ENCODE measurements at regions not wholly inside any gene's neighbourhood (a gene's known extent, or its start where the extent isn't known, plus 50 kb on each side); places are given as distances from the start of the nearest gene placed in this dataset.
A peak's percentile ranks its signal among the peaks of the same experiment; 100 is the strongest.

- TF ChIP-seq RAD21 (conservative IDR thresholded peaks at IDR 0.05), result no peak
- TF ChIP-seq POLR2AphosphoS5 (IDR thresholded peaks at IDR 0.05), result no peak
- no peak for TF ChIP-seq REST (IDR thresholded peaks at IDR 0.05; ENCODE audit: borderline replicate concordance)
- no peak for TF ChIP-seq EZH2 (IDR thresholded peaks at IDR 0.05; ENCODE audit: borderline replicate concordance, insufficient read depth, low read length, poor library complexity, severe bottlenecking)
- no peak for TF ChIP-seq TAF1 (IDR thresholded peaks at IDR 0.05; ENCODE audit: low read depth)
- peak; percentile 56 for TF ChIP-seq CTCF (IDR thresholded peaks at IDR 0.05; ENCODE audit: poor library complexity, severe bottlenecking)
- H3K4me3 ChIP-seq (ENCODE audit: low read length), result no peak overlapping the region
- no peaks in the 10 kb centered on the region for H3K9me3 ChIP-seq (ENCODE audit: low read length)
- H2AFZ ChIP-seq (ENCODE audit: low read depth, low read length), result no peak overlapping the region
- no peaks in the 10 kb centered on the region for H3K9me2 ChIP-seq (ENCODE audit: insufficient read depth, low read length)
- no peak overlapping the region for H3K9ac ChIP-seq (ENCODE audit: low read length)
- peaks cover 5% of the 10 kb centered on the region for H3F3A ChIP-seq (ENCODE audit: insufficient read depth, low read length, poor library complexity, severe bottlenecking)
- no peaks in the 10 kb centered on the region for H3K79me2 ChIP-seq (replicated peaks; ENCODE audit: insufficient read depth, low read length)
- no peak overlapping the region for H3K27ac ChIP-seq (ENCODE audit: low read length)
- no peaks in the 10 kb centered on the region for H3K27me3 ChIP-seq (ENCODE audit: insufficient read depth, low read depth, low read length)
- H3K36me3 ChIP-seq (ENCODE audit: insufficient read depth, low read length), result no peaks in the 10 kb centered on the region
- no peaks in the 10 kb centered on the region for H4K20me1 ChIP-seq (ENCODE audit: insufficient read depth)
- no peak overlapping the region for H3K4me2 ChIP-seq (ENCODE audit: low read length)
Observed at GRCh38 chr13:107203146-107203847, 635.4 kb upstream of the ARGLU1 start.

- H3K4me2 ChIP-seq (ENCODE audit: low read length), result no peak overlapping the region
- TF ChIP-seq REST (IDR thresholded peaks at IDR 0.05; ENCODE audit: borderline replicate concordance) (no peak), TAF1 (IDR thresholded peaks at IDR 0.05; ENCODE audit: low read depth) (no peak)
- H3K36me3 ChIP-seq (ENCODE audit: insufficient read depth, low read length), result no peaks in the 10 kb centered on the region
- no peaks in the 10 kb centered on the region for H3K79me2 ChIP-seq (replicated peaks; ENCODE audit: insufficient read depth, low read length)
- no peaks in the 10 kb centered on the region for H3K9me3 ChIP-seq (ENCODE audit: low read length)
- no peaks in the 10 kb centered on the region for H3K27me3 ChIP-seq (ENCODE audit: insufficient read depth, low read depth, low read length)
- H4K20me1 ChIP-seq (ENCODE audit: insufficient read depth), result no peaks in the 10 kb centered on the region
- no peak overlapping the region for H3K4me3 ChIP-seq (ENCODE audit: low read length)
- no peak overlapping the region for H3K9ac ChIP-seq (ENCODE audit: low read length)
- H3K27ac ChIP-seq (ENCODE audit: low read length), result no peak overlapping the region
- H3K9me2 ChIP-seq (ENCODE audit: insufficient read depth, low read length), result no peaks in the 10 kb centered on the region
- no peak overlapping the region for H2AFZ ChIP-seq (ENCODE audit: low read depth, low read length)
- peaks cover 5% of the 10 kb centered on the region for H3F3A ChIP-seq (ENCODE audit: insufficient read depth, low read length, poor library complexity, severe bottlenecking)
Observed at GRCh38 chr13:107202371-107203023, 634.6 kb upstream of the ARGLU1 start.

Measured in neural cell (in vitro differentiated cells).